GM12864 (cell line): ENCODE measurements at regions not wholly inside any gene's neighbourhood (a gene's known extent, or its start where the extent isn't known, plus 50 kb on each side); places are given as distances from the start of the nearest gene placed in this dataset.

ENCODE experiments used
- DNase-seq: peaks from one replicate; pipeline ENCODE4 v3.0.0-alpha.2; 2011; ENCODE audit warnings: low read depth
- H3K4me3 ChIP-seq: 2 replicates; pipeline ENCODE4 v1.5.1; 2011; ENCODE audit warnings: mild to moderate bottlenecking, low read depth, low read length, control low read depth
- TF ChIP-seq, protein P1 (sequence below): IDR thresholded peaks from 2 replicates; pipeline ENCODE4 v1.5.1; 2011; ENCODE audit warnings: low read depth, mild to moderate bottlenecking, moderate library complexity, low read length, control low read depth, inconsistent platforms; ENCODE audit errors: missing control alignments

DNA sequence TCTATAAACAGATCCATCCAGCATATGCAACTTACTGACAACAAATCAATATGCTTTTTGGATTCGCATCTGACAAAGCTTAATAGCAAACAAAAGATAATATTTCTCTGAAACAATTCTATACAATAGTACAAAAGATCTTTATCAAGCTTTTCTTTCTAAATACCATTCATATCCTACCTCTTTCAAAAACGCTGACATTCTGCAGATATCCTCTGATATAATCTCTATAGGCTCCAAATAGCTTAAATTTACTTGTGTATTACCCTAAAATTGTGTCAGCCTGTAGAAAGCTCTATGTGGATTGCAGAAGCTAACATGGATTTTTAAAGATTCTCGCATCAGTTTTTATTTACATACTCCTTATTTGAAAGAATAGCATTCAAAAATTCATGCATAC lies 260.6 kb downstream of the GASK1B start:
- DNase-seq = no peak
- TF ChIP-seq, protein P1, sequence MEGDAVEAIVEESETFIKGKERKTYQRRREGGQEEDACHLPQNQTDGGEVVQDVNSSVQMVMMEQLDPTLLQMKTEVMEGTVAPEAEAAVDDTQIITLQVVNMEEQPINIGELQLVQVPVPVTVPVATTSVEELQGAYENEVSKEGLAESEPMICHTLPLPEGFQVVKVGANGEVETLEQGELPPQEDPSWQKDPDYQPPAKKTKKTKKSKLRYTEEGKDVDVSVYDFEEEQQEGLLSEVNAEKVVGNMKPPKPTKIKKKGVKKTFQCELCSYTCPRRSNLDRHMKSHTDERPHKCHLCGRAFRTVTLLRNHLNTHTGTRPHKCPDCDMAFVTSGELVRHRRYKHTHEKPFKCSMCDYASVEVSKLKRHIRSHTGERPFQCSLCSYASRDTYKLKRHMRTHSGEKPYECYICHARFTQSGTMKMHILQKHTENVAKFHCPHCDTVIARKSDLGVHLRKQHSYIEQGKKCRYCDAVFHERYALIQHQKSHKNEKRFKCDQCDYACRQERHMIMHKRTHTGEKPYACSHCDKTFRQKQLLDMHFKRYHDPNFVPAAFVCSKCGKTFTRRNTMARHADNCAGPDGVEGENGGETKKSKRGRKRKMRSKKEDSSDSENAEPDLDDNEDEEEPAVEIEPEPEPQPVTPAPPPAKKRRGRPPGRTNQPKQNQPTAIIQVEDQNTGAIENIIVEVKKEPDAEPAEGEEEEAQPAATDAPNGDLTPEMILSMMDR = no peak

GRCh38 chr4:157911662-157912061 lies 261.2 kb downstream of the GASK1B start:
- TF ChIP-seq, protein P1 = no peak
- H3K4me3 ChIP-seq = no peak overlapping the region
- DNase-seq = no peak

More for the DNA sequence above, 260.6 kb downstream of the GASK1B start:
- H3K4me3 ChIP-seq = no peak overlapping the region

- no peak overlapping the region for H3K4me3 ChIP-seq
- TF ChIP-seq, protein P1 = no peak
- no peak for DNase-seq
These were observed 264.1 kb downstream of the GASK1B start for GRCh38 chr4:157908691-157909090.

DNA sequence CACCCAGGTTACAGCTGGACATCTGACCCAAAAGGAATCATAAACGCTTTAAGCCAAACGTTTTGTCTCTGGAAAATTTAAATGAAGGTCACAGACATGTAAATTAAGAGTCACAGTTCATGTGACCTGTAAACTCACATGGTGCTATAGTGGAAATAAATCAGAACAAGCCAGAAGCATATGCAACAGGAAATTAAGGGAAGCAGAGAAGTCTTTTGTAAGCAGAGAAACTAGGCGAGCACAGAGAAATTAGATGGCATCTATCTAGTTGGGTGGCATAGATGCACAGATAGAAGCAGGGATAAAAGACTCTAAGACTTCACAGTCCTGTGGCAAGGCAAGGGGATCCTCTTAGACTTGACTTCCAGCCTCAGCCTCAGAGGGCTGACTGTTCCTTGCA lies 264.8 kb downstream of the GASK1B start:
- TF ChIP-seq, protein P1 = no peak
- DNase-seq = no peak
- no peak overlapping the region for H3K4me3 ChIP-seq

- H3K4me3 ChIP-seq = no peak overlapping the region
- TF ChIP-seq, protein P1 = no peak
- no peak for DNase-seq
These were observed 265.4 kb downstream of the GASK1B start for GRCh38 chr4:157907226-157907946.

DNA sequence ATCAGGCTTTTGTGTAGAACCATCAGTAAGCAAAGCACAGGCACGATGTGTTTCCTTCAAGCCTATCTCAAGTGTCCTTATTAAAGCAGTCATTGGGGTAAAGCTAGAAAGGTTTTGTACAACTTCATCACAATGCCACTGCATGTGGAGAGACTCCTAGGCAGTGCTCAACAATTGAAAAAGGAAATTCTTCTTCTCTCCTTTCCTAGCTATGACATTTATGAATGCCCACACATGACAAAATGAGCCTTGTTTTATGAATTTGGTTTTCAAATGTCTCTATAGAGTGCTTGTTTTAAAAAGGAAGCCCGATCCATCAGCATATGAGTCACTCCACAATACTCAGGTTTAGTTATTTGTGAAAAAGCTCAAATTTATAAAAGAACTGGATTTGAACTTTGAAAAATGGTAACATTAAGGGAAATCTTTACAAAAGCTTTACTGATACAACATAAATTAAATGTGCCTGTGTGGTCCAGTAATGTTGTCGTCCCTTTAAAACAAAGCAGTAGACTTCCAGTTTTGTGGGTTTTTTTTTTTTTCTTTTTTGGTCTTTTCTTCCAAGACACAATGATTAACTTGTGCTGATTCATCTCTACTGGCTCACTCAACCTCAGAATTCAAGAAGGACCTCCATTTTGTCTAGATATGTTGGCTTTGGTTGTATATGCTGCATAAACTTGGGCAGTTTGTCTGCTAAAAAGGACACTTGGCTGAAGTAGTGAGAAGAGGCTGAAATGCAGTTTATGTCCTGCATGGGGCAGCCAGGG lies 273.8 kb downstream of the GASK1B start:
- TF ChIP-seq, protein P1 = no peak
- H3K4me3 ChIP-seq = no peak overlapping the region
- no peak for DNase-seq
